Neural cell (in vitro differentiated cells): ENCODE measurements at regions not wholly inside any gene's neighbourhood (a gene's known extent, or its start where the extent isn't known, plus 50 kb on each side); places are given as distances from the start of the nearest gene placed in this dataset.

Source experiments
- H2AFZ ChIP-seq: fragments of 200-600, 300-800 bp; sonication (generic), shearing (Covaris generic); 2 replicates; pipeline ENCODE4 v1.6.0; 2014; ENCODE audit warnings: low read depth, mild to moderate bottlenecking, antibody characterized with exemption, low read length, moderate library complexity
- H3F3A ChIP-seq: fragments of 200-600 bp; shearing (Covaris generic); 2 replicates; pipeline ENCODE4 v1.6.1; 2016; ENCODE audit warnings: mild to moderate bottlenecking, moderate library complexity, mixed read lengths, antibody characterized with exemption, low read length; ENCODE audit not compliant: insufficient read depth, poor library complexity, severe bottlenecking
- H3K27ac ChIP-seq: fragments of 200-600, 300-800 bp; sonication (generic), shearing (Covaris generic); 2 replicates; pipeline ENCODE4 v1.5.1; 2014; ENCODE audit warnings: mild to moderate bottlenecking, low read length, moderate library complexity
- H3K27me3 ChIP-seq: fragments of 300-800, 200-600 bp; sonication (generic), shearing (Covaris generic); 2 replicates; pipeline ENCODE4 v1.6.0; 2014; ENCODE audit warnings: mild to moderate bottlenecking, low read depth, low read length, moderate library complexity; ENCODE audit not compliant: insufficient read depth
- H3K36me3 ChIP-seq: fragments of 300-800, 200-600 bp; sonication (generic), shearing (Covaris generic); 2 replicates; pipeline ENCODE4 v1.5.1; 2014; ENCODE audit warnings: mild to moderate bottlenecking, antibody characterized with exemption, low read length, moderate library complexity; ENCODE audit not compliant: insufficient read depth
- H3K4me2 ChIP-seq: fragments of 300-800, 200-600 bp; sonication (generic), shearing (Covaris generic); 2 replicates; pipeline ENCODE4 v1.6.0; 2014; ENCODE audit warnings: mild to moderate bottlenecking, low read length
- H3K4me3 ChIP-seq: fragments of 300-800, 200-600 bp; sonication (generic), shearing (Covaris generic); 2 replicates; pipeline ENCODE4 v1.5.1; 2014; ENCODE audit warnings: mild to moderate bottlenecking, low read length, moderate library complexity
- H3K79me2 ChIP-seq: fragments of 200-600 bp; shearing (Covaris generic); replicated peaks from 2 replicates; pipeline ENCODE4 v1.6.0; 2014; ENCODE audit warnings: mild to moderate bottlenecking, low read length, moderate library complexity; ENCODE audit not compliant: insufficient read depth
- H3K9ac ChIP-seq: fragments of 300-800, 200-600 bp; sonication (generic), shearing (Covaris generic); 2 replicates; pipeline ENCODE4 v1.6.1; 2016; ENCODE audit warnings: mild to moderate bottlenecking, low read length, mixed read lengths
- H3K9me2 ChIP-seq: fragments of 200-600 bp; shearing (Covaris generic); 2 replicates; pipeline ENCODE4 v1.6.1; 2016; ENCODE audit warnings: mild to moderate bottlenecking, low read length, mixed read lengths; ENCODE audit not compliant: insufficient read depth
- H3K9me3 ChIP-seq: fragments of 200-600, 300-800 bp; sonication (generic), shearing (Covaris generic); 2 replicates; pipeline ENCODE4 v1.6.1; 2016; ENCODE audit warnings: mild to moderate bottlenecking, mixed run types, low read length, moderate library complexity, mixed read lengths
- H4K20me1 ChIP-seq: fragments of 200-600 bp; shearing (Covaris generic); 2 replicates; pipeline ENCODE4 v1.6.1; 2016; ENCODE audit warnings: mild to moderate bottlenecking, mixed run types; ENCODE audit not compliant: insufficient read depth
- EP300 ChIP-seq: fragments of 450-650 bp; conservative IDR thresholded peaks from 2 replicates; pipeline ENCODE4 v1.6.1; 2014; ENCODE audit warnings: antibody characterized with exemption, mild to moderate bottlenecking, moderate library complexity; ENCODE audit not compliant: poor library complexity, severe bottlenecking
- EZH2 ChIP-seq: fragments of 200-600, 300-800 bp; shearing (Covaris generic), sonication (generic); IDR thresholded peaks from 2 replicates; pipeline ENCODE4 v1.6.1; 2014; ENCODE audit warnings: antibody characterized with exemption, low read length, borderline replicate concordance, mild to moderate bottlenecking; ENCODE audit not compliant: insufficient read depth, poor library complexity, severe bottlenecking
- MXI1 ChIP-seq: fragments of 450-650 bp; conservative IDR thresholded peaks from 2 replicates; pipeline ENCODE4 v1.6.1; 2014; ENCODE audit warnings: antibody characterized with exemption, mild to moderate bottlenecking; ENCODE audit not compliant: poor library complexity, severe bottlenecking
- POLR2AphosphoS5 ChIP-seq: IDR thresholded peaks from 2 replicates; pipeline ENCODE4 v1.6.1; 2012
- RAD21 ChIP-seq: fragments of 450-650 bp; conservative IDR thresholded peaks from 2 replicates; pipeline ENCODE4 v1.6.1; 2014; ENCODE audit warnings: antibody characterized with exemption, mild to moderate bottlenecking, moderate library complexity
- REST ChIP-seq: IDR thresholded peaks from 2 replicates; pipeline ENCODE4 v1.6.1; 2012; ENCODE audit warnings: borderline replicate concordance
- SMC3 ChIP-seq: fragments of 450-650 bp; conservative IDR thresholded peaks from 2 replicates; pipeline ENCODE4 v1.6.1; 2014; ENCODE audit warnings: antibody characterized with exemption, mild to moderate bottlenecking, moderate library complexity; ENCODE audit not compliant: poor library complexity
- TAF1 ChIP-seq: IDR thresholded peaks from 2 replicates; pipeline ENCODE4 v1.6.1; 2012; ENCODE audit warnings: low read depth
- TF ChIP-seq, protein P1 (sequence below): fragments of 450-650 bp; IDR thresholded peaks from 2 replicates; pipeline ENCODE4 v1.5.1; 2014; ENCODE audit warnings: antibody characterized with exemption, mild to moderate bottlenecking, moderate library complexity; ENCODE audit not compliant: poor library complexity, severe bottlenecking

GRCh38 chr19:31616031-31616430, 266.8 kb upstream of the TSHZ3 start (continued):
- TF ChIP-seq EZH2 (no peak), TAF1 (no peak)

DNA sequence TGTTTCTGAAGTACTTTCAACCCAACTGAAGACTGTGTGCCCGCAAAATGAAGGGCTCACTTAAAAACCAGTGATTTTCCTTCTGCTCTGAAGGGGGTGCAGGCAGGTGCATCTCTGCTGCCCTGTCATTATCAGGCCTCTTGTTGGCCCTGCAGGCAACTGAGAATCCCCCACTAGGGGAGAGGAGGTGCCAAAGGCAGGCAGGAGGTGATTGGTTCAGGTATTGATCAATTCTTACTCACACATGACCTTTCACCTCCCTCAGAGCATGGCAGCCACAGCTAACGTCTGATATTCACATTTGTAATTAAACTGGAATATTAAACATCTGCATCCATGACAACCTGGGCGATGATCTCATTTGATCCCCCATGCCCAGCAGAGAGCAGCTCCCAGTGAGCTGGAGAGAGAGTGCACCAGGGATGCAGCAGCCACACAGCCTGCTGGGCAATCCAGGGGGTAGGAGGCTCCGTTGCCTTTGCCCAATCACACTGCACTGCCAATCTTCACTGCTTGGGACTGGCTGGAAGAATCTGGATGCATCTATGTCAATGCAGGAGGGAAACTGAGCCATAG, 267.9 kb upstream of the TSHZ3 start:
- no peaks in the 10 kb centered on the region for H4K20me1 ChIP-seq

DNA sequence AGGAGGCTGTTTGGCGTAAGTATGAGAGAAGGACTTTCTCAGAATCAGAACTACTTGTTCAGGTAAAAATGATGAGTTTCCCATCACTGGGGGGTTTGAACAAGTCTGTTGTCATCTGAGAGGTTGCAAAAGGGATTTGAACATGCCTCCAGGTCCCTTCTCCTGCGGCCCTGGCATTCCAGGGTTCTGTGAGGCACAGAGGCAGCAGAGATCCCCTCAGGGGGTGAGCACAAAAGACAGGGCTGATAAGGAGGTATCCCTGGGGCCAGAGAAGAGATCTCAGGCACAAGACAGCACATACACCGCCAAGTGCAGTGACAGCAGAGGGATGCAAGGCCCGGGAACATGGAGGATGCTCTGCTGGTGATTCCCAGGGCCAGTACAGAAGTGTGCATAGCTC, 275.8 kb upstream of the TSHZ3 start:
- Histone ChIP-seq H3K9ac (no peak overlapping the region), H4K20me1 (no peaks in the 10 kb centered on the region), H3K9me2 (no peaks in the 10 kb centered on the region), H3K9me3 (no peaks in the 10 kb centered on the region), H3K27ac (no peak overlapping the region), H3K79me2 (no peaks in the 10 kb centered on the region), H3K4me2 (no peak overlapping the region), H3K4me3 (no peak overlapping the region), H3F3A (no peaks in the 10 kb centered on the region), H3K36me3 (no peaks in the 10 kb centered on the region), H2AFZ (no peak overlapping the region), H3K27me3 (no peaks in the 10 kb centered on the region)
- TF ChIP-seq TAF1: no peak
- TF ChIP-seq EP300: no peak
- TF ChIP-seq RAD21: no peak
- TF ChIP-seq POLR2AphosphoS5: no peak
- no peak for TF ChIP-seq REST
- TF ChIP-seq EZH2: no peak

More for the DNA sequence above, 267.9 kb upstream of the TSHZ3 start:
- no peaks in the 10 kb centered on the region for H3K36me3 ChIP-seq
- no peak overlapping the region for H3K4me3 ChIP-seq
- H3F3A ChIP-seq: no peaks in the 10 kb centered on the region
- H3K27ac ChIP-seq: no peak overlapping the region
- H3K4me2 ChIP-seq: no peak overlapping the region
- H3K79me2 ChIP-seq: no peaks in the 10 kb centered on the region
- H3K9me2 ChIP-seq: no peaks in the 10 kb centered on the region
- H2AFZ ChIP-seq: no peak overlapping the region
- H3K9me3 ChIP-seq: no peaks in the 10 kb centered on the region
- H3K27me3 ChIP-seq: no peaks in the 10 kb centered on the region
- H3K9ac ChIP-seq: no peak overlapping the region
- TF ChIP-seq POLR2AphosphoS5: no peak

DNA sequence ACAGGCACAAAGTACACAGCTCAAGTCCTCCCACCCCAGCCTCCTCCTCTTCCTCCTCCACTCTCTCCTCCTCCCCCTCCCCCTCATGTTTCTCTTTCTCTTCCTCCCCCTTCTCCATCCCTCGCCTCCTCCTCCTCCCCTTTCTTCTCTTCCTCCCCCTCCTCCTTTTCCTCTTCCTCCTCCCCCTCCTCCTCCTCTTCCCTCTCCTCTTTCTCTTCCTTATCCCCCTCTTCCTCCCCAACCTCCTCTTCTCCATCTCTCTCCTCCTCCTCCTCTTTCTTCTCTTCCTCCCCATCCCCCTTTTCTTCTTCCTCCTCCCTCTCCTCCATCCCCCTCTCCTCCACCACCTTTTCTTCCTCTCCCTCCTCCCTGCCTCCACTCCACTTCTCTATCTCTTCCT, 276.3 kb upstream of the TSHZ3 start:
- Histone ChIP-seq H3K9ac (no peak overlapping the region), H3F3A (no peaks in the 10 kb centered on the region), H3K27me3 (no peaks in the 10 kb centered on the region), H3K27ac (no peak overlapping the region), H3K36me3 (no peaks in the 10 kb centered on the region), H3K4me2 (no peak overlapping the region), H2AFZ (no peak overlapping the region), H3K9me2 (no peaks in the 10 kb centered on the region), H4K20me1 (no peaks in the 10 kb centered on the region), H3K4me3 (no peak overlapping the region), H3K9me3 (no peaks in the 10 kb centered on the region), H3K79me2 (no peaks in the 10 kb centered on the region)
- TF ChIP-seq POLR2AphosphoS5: no peak
- no peak for TF ChIP-seq EZH2
- TF ChIP-seq EP300: no peak
- no peak for TF ChIP-seq TAF1
- TF ChIP-seq, protein P1, sequence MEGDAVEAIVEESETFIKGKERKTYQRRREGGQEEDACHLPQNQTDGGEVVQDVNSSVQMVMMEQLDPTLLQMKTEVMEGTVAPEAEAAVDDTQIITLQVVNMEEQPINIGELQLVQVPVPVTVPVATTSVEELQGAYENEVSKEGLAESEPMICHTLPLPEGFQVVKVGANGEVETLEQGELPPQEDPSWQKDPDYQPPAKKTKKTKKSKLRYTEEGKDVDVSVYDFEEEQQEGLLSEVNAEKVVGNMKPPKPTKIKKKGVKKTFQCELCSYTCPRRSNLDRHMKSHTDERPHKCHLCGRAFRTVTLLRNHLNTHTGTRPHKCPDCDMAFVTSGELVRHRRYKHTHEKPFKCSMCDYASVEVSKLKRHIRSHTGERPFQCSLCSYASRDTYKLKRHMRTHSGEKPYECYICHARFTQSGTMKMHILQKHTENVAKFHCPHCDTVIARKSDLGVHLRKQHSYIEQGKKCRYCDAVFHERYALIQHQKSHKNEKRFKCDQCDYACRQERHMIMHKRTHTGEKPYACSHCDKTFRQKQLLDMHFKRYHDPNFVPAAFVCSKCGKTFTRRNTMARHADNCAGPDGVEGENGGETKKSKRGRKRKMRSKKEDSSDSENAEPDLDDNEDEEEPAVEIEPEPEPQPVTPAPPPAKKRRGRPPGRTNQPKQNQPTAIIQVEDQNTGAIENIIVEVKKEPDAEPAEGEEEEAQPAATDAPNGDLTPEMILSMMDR: no peak
- TF ChIP-seq RAD21: no peak
- TF ChIP-seq MXI1: no peak
- TF ChIP-seq SMC3: no peak
- no peak for TF ChIP-seq REST
